GM23248 (cell line): ENCODE measurements at regions not wholly inside any gene's neighbourhood (a gene's known extent, or its start where the extent isn't known, plus 50 kb on each side); places are given as distances from the start of the nearest gene placed in this dataset.

Experiments
- EZH2 ChIP-seq: fragments of 200-600 bp; sonication (generic); IDR thresholded peaks from 2 replicates; pipeline ENCODE4 v1.6.1; 2018; ENCODE audit warnings: antibody characterized with exemption, mild to moderate bottlenecking; ENCODE audit not compliant: insufficient read depth, poor library complexity, severe bottlenecking
- EZH2phosphoT487 ChIP-seq: fragments of 200-600 bp; sonication (generic); IDR thresholded peaks from 2 replicates; pipeline ENCODE4 v1.6.1; 2018; ENCODE audit warnings: antibody characterized with exemption, moderate library complexity, mild to moderate bottlenecking, low read depth; ENCODE audit not compliant: insufficient read depth

GRCh38 chr15:70382762-70383458, 285.2 kb upstream of the TLE3 start:
- TF ChIP-seq EZH2: no peak
- no peak for TF ChIP-seq EZH2phosphoT487
